ENCODE measurements at regions not wholly inside any gene's neighbourhood (a gene's known extent, or its start where the extent isn't known, plus 50 kb on each side); places are given as distances from the start of the nearest gene placed in this dataset.
"Not testable (repeated sequence)": the region's sequence is repeated elsewhere in the genome, so short reads cannot be mapped to it uniquely, and the experiment has no call there.

- H3K9me3 ChIP-seq (ENCODE audit: control insufficient read depth, insufficient read depth, low read length); H3K9ac ChIP-seq (ENCODE audit: low read depth, low read length); H3K4me1 ChIP-seq (ENCODE audit: insufficient read depth, low read length); H3K36me3 ChIP-seq (ENCODE audit: insufficient read depth, low read length): not testable (repeated sequence)
These were observed 1624.0 kb upstream of the AGA start for GRCh38 chr4:179066254-179066653.

GRCh38 chr4:179071131-179071530, 1628.9 kb upstream of the AGA start:
- Histone ChIP-seq H3K4me1 (ENCODE audit: insufficient read depth, low read length) (no peaks in the 10 kb centered on the region), H3K36me3 (ENCODE audit: insufficient read depth, low read length) (no peaks in the 10 kb centered on the region), H3K9ac (ENCODE audit: low read depth, low read length) (no peak overlapping the region), H3K9me3 (ENCODE audit: control insufficient read depth, insufficient read depth, low read length) (no peaks in the 10 kb centered on the region)

- H3K9ac ChIP-seq (ENCODE audit: low read depth, low read length), result no peak overlapping the region
These were observed 1634.6 kb upstream of the AGA start for GRCh38 chr4:179076865-179077264.

GRCh38 chr4:179095585-179096221, 1653.5 kb upstream of the AGA start:
- Histone ChIP-seq H3K4me1 (ENCODE audit: insufficient read depth, low read length) (no peaks in the 10 kb centered on the region), H3K9me3 (ENCODE audit: control insufficient read depth, insufficient read depth, low read length) (no peaks in the 10 kb centered on the region), H3K36me3 (ENCODE audit: insufficient read depth, low read length) (no peaks in the 10 kb centered on the region), H3K9ac (ENCODE audit: low read depth, low read length) (no peak overlapping the region)

More at GRCh38 chr4:179076865-179077264, 1634.6 kb upstream of the AGA start:
- Histone ChIP-seq H3K4me1 (ENCODE audit: insufficient read depth, low read length) (no peaks in the 10 kb centered on the region), H3K36me3 (ENCODE audit: insufficient read depth, low read length) (no peaks in the 10 kb centered on the region), H3K9me3 (ENCODE audit: control insufficient read depth, insufficient read depth, low read length) (no peaks in the 10 kb centered on the region)

- H3K4me1 ChIP-seq (ENCODE audit: insufficient read depth, low read length), result no peaks in the 10 kb centered on the region
- H3K9ac ChIP-seq (ENCODE audit: low read depth, low read length), result no peak overlapping the region
- H3K36me3 ChIP-seq (ENCODE audit: insufficient read depth, low read length), result no peaks in the 10 kb centered on the region
- no peaks in the 10 kb centered on the region for H3K9me3 ChIP-seq (ENCODE audit: control insufficient read depth, insufficient read depth, low read length)
These were observed 1655.5 kb upstream of the AGA start for GRCh38 chr4:179097741-179098140.

- Histone ChIP-seq H3K36me3 (ENCODE audit: insufficient read depth, low read length) (no peaks in the 10 kb centered on the region), H3K4me1 (ENCODE audit: insufficient read depth, low read length) (no peaks in the 10 kb centered on the region), H3K9me3 (ENCODE audit: control insufficient read depth, insufficient read depth, low read length) (no peaks in the 10 kb centered on the region), H3K9ac (ENCODE audit: low read depth, low read length) (no peak overlapping the region)
These were observed 1668.1 kb upstream of the AGA start for GRCh38 chr4:179110356-179110755.

- Histone ChIP-seq H3K9me3 (ENCODE audit: control insufficient read depth, insufficient read depth, low read length) (no peaks in the 10 kb centered on the region), H3K9ac (ENCODE audit: low read depth, low read length) (no peak overlapping the region), H3K36me3 (ENCODE audit: insufficient read depth, low read length) (no peaks in the 10 kb centered on the region), H3K4me1 (ENCODE audit: insufficient read depth, low read length) (peaks cover under 1% of the 10 kb centered on the region; the same call in 1 of the 2 replicates)
These were observed 1668.6 kb upstream of the AGA start for GRCh38 chr4:179110816-179111215.

GRCh38 chr4:179112441-179113170, 1670.4 kb upstream of the AGA start:
- Histone ChIP-seq H3K9me3 (ENCODE audit: control insufficient read depth, insufficient read depth, low read length) (no peaks in the 10 kb centered on the region), H3K36me3 (ENCODE audit: insufficient read depth, low read length) (no peaks in the 10 kb centered on the region), H3K4me1 (ENCODE audit: insufficient read depth, low read length) (peaks cover 13% of the 10 kb centered on the region), H3K9ac (ENCODE audit: low read depth, low read length) (no peak overlapping the region)

- Histone ChIP-seq H3K36me3 (ENCODE audit: insufficient read depth, low read length) (no peaks in the 10 kb centered on the region), H3K9me3 (ENCODE audit: control insufficient read depth, insufficient read depth, low read length) (no peaks in the 10 kb centered on the region), H3K4me1 (ENCODE audit: insufficient read depth, low read length) (peaks cover 13% of the 10 kb centered on the region)
These were observed 1672.4 kb upstream of the AGA start for GRCh38 chr4:179114615-179115014.

GRCh38 chr4:179116011-179116410, 1673.8 kb upstream of the AGA start:
- Histone ChIP-seq H3K9ac (ENCODE audit: low read depth, low read length) (no peak overlapping the region), H3K36me3 (ENCODE audit: insufficient read depth, low read length) (no peaks in the 10 kb centered on the region), H3K9me3 (ENCODE audit: control insufficient read depth, insufficient read depth, low read length) (no peaks in the 10 kb centered on the region), H3K4me1 (ENCODE audit: insufficient read depth, low read length) (peaks cover 13% of the 10 kb centered on the region)

More at GRCh38 chr4:179114615-179115014, 1672.4 kb upstream of the AGA start:
- H3K9ac ChIP-seq (ENCODE audit: low read depth, low read length), result no peak overlapping the region

- Histone ChIP-seq H3K36me3 (ENCODE audit: insufficient read depth, low read length) (no peaks in the 10 kb centered on the region), H3K4me1 (ENCODE audit: insufficient read depth, low read length) (peaks cover 13% of the 10 kb centered on the region), H3K9ac (ENCODE audit: low read depth, low read length) (no peak overlapping the region), H3K9me3 (ENCODE audit: control insufficient read depth, insufficient read depth, low read length) (no peaks in the 10 kb centered on the region)
These were observed 1674.3 kb upstream of the AGA start for GRCh38 chr4:179116581-179116980.

GRCh38 chr4:179123084-179123483, 1680.8 kb upstream of the AGA start:
- Histone ChIP-seq H3K4me1 (ENCODE audit: insufficient read depth, low read length) (peaks cover 17% of the 10 kb centered on the region), H3K9ac (ENCODE audit: low read depth, low read length) (no peak overlapping the region), H3K36me3 (ENCODE audit: insufficient read depth, low read length) (no peaks in the 10 kb centered on the region), H3K9me3 (ENCODE audit: control insufficient read depth, insufficient read depth, low read length) (no peaks in the 10 kb centered on the region; the same call in 1 of the 2 replicates)

- Histone ChIP-seq H3K36me3 (ENCODE audit: insufficient read depth, low read length) (no peaks in the 10 kb centered on the region), H3K4me1 (ENCODE audit: insufficient read depth, low read length) (peaks cover 17% of the 10 kb centered on the region), H3K9me3 (ENCODE audit: control insufficient read depth, insufficient read depth, low read length) (no peaks in the 10 kb centered on the region; the same call in 1 of the 2 replicates), H3K9ac (ENCODE audit: low read depth, low read length) (no peak overlapping the region)
These were observed 1682.2 kb upstream of the AGA start for GRCh38 chr4:179124419-179124818.

GRCh38 chr4:179124957-179125356, 1682.7 kb upstream of the AGA start:
- Histone ChIP-seq H3K9me3 (ENCODE audit: control insufficient read depth, insufficient read depth, low read length) (no peaks in the 10 kb centered on the region; the same call in 1 of the 2 replicates), H3K36me3 (ENCODE audit: insufficient read depth, low read length) (no peaks in the 10 kb centered on the region), H3K9ac (ENCODE audit: low read depth, low read length) (no peak overlapping the region), H3K4me1 (ENCODE audit: insufficient read depth, low read length) (peaks cover 17% of the 10 kb centered on the region)

GRCh38 chr4:179125870-179126269, 1683.6 kb upstream of the AGA start:
- H3K36me3 ChIP-seq (ENCODE audit: insufficient read depth, low read length), result no peaks in the 10 kb centered on the region

More at GRCh38 chr4:179125870-179126269, 1683.6 kb upstream of the AGA start:
- no peaks in the 10 kb centered on the region; the same call in 1 of the 2 replicates for H3K9me3 ChIP-seq (ENCODE audit: control insufficient read depth, insufficient read depth, low read length)
- no peak overlapping the region for H3K9ac ChIP-seq (ENCODE audit: low read depth, low read length)
- peaks cover 17% of the 10 kb centered on the region for H3K4me1 ChIP-seq (ENCODE audit: insufficient read depth, low read length)
